HepG2 (cell line): ENCODE measurements at regions not wholly inside any gene's neighbourhood (a gene's known extent, or its start where the extent isn't known, plus 50 kb on each side); places are given as distances from the start of the nearest gene placed in this dataset.
A peak's percentile ranks its signal among the peaks of the same experiment; 100 is the strongest.

ENCODE experiments used
- FLYWCH1 ChIP-seq: sonication (generic); formaldehyde crosslinking; IDR thresholded peaks from 2 replicates; pipeline ENCODE4 v1.8.1; 2023; ENCODE audit warnings: mild to moderate bottlenecking, missing genetic modification reagents
- HHEX ChIP-seq: IDR thresholded peaks from 2 replicates; pipeline ENCODE4 v1.6.1; 2016; ENCODE audit warnings: control low read depth
- HNF4A ChIP-seq: sonication (generic); formaldehyde crosslinking; IDR thresholded peaks from 2 replicates; pipeline ENCODE4 v1.4.0; 2020; ENCODE audit warnings: missing genetic modification reagents
- HOXA5 ChIP-seq: sonication (generic); formaldehyde crosslinking; IDR thresholded peaks from 2 replicates; pipeline ENCODE4 v1.4.0; 2020; ENCODE audit warnings: missing genetic modification reagents
- NFYC ChIP-seq: IDR thresholded peaks from 2 replicates; pipeline ENCODE4 v1.6.1; 2016; ENCODE audit warnings: missing genetic modification reagents, missing compliant biosample characterization
- PCBP2 ChIP-seq: fragments of 200-400 bp; formaldehyde crosslinking; optimal IDR thresholded peaks from 2 replicates; pipeline ENCODE3; 2018; ENCODE audit warnings: low read length, low read depth; ENCODE audit not compliant: poor library complexity, severe bottlenecking
- PHB2 ChIP-seq: fragments of 450-650 bp; IDR thresholded peaks from 2 replicates; pipeline ENCODE4 v1.6.1; 2018; ENCODE audit not compliant: partially characterized antibody
- RARA ChIP-seq: IDR thresholded peaks from 2 replicates; pipeline ENCODE4 v1.6.1; 2016; ENCODE audit warnings: missing genetic modification reagents, missing compliant biosample characterization
- RELA ChIP-seq: sonication (generic); formaldehyde crosslinking; IDR thresholded peaks from 2 replicates; pipeline ENCODE4 v1.4.0; 2020; ENCODE audit warnings: missing genetic modification reagents
- ZNF331 ChIP-seq: sonication (generic); formaldehyde crosslinking; IDR thresholded peaks from 2 replicates; pipeline ENCODE4 v1.4.0; 2020; ENCODE audit warnings: missing genetic modification reagents
- ZNF549 ChIP-seq: sonication (generic); formaldehyde crosslinking; IDR thresholded peaks from 2 replicates; pipeline ENCODE4 v1.5.0; 2020; ENCODE audit warnings: missing genetic modification reagents
- ZNF550 ChIP-seq: sonication (generic); formaldehyde crosslinking; IDR thresholded peaks from 2 replicates; pipeline ENCODE4 v1.4.0; 2020; ENCODE audit warnings: mild to moderate bottlenecking, missing genetic modification reagents, borderline replicate concordance
- TF ChIP-seq, protein P1 (sequence below): sonication (generic); formaldehyde crosslinking; IDR thresholded peaks from 2 replicates; pipeline ENCODE4 v1.5.0; 2020; ENCODE audit warnings: mild to moderate bottlenecking, low read depth, missing genetic modification reagents, borderline replicate concordance
- TF ChIP-seq, protein P2 (sequence below): sonication (generic); formaldehyde crosslinking; IDR thresholded peaks from 2 replicates; pipeline ENCODE4 v1.9.0; 2021; ENCODE audit warnings: missing genetic modification reagents, mild to moderate bottlenecking, borderline replicate concordance
- TF ChIP-seq, protein P3 (sequence below): sonication (generic); formaldehyde crosslinking; conservative IDR thresholded peaks from 2 replicates; pipeline ENCODE4 v1.4.0; 2020; ENCODE audit warnings: mild to moderate bottlenecking, missing genetic modification reagents, moderate library complexity
- TF ChIP-seq, protein P4 (sequence below): sonication (generic); formaldehyde crosslinking; IDR thresholded peaks from 2 replicates; pipeline ENCODE4 v1.9.0; 2021; ENCODE audit warnings: missing genetic modification reagents, borderline replicate concordance
- TF ChIP-seq, protein P5 (sequence below): sonication (generic); formaldehyde crosslinking; IDR thresholded peaks from 2 replicates; pipeline ENCODE4 v1.5.0; 2020; ENCODE audit warnings: mild to moderate bottlenecking, missing genetic modification reagents

DNA sequence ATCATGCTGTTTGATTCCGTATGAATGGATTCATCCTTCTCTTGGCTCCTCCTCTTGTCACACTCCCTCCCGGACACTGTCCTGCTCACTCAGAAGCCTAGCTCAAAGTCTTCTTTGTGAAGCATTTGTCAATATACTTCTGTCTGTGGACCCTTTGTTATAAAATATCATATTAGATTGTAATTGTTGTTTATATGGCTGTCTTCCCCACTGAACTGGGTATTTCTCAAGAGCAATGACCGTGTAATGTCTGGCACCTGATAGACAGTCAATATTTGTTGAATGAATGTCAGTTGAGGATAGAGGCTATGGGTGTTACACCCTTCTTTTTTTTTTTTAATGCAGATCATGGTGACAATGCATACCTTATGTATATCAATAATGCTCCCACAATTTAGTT is 335.3 kb downstream of the SOX4 start (continued):
- TF ChIP-seq, protein P1, sequence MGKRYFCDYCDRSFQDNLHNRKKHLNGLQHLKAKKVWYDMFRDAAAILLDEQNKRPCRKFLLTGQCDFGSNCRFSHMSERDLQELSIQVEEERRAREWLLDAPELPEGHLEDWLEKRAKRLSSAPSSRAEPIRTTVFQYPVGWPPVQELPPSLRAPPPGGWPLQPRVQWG: no peak
- TF ChIP-seq HNF4A (CRISPR knock-in tag) (0 out of 2 replicates have a peak, but pooled peaks have one; percentile 26), PCBP2 (no peak), ZNF549 (CRISPR knock-in tag) (no peak), RELA (CRISPR knock-in tag) (no peak), FLYWCH1 (CRISPR knock-in tag) (no peak), HOXA5 (no peak), HHEX (CRISPR knock-in tag) (no peak), ZNF331 (CRISPR knock-in tag) (no peak), PHB2 (no peak), NFYC (CRISPR knock-in tag) (no peak), ZNF550 (CRISPR knock-in tag) (no peak), RARA (CRISPR knock-in tag) (no peak)
- TF ChIP-seq, protein P2, sequence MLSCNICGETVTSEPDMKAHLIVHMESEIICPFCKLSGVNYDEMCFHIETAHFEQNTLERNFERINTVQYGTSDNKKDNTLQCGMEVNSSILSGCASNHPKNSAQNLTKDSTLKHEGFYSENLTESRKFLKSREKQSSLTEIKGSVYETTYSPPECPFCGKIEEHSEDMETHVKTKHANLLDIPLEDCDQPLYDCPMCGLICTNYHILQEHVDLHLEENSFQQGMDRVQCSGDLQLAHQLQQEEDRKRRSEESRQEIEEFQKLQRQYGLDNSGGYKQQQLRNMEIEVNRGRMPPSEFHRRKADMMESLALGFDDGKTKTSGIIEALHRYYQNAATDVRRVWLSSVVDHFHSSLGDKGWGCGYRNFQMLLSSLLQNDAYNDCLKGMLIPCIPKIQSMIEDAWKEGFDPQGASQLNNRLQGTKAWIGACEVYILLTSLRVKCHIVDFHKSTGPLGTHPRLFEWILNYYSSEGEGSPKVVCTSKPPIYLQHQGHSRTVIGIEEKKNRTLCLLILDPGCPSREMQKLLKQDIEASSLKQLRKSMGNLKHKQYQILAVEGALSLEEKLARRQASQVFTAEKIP: no peak
- TF ChIP-seq, protein P3, sequence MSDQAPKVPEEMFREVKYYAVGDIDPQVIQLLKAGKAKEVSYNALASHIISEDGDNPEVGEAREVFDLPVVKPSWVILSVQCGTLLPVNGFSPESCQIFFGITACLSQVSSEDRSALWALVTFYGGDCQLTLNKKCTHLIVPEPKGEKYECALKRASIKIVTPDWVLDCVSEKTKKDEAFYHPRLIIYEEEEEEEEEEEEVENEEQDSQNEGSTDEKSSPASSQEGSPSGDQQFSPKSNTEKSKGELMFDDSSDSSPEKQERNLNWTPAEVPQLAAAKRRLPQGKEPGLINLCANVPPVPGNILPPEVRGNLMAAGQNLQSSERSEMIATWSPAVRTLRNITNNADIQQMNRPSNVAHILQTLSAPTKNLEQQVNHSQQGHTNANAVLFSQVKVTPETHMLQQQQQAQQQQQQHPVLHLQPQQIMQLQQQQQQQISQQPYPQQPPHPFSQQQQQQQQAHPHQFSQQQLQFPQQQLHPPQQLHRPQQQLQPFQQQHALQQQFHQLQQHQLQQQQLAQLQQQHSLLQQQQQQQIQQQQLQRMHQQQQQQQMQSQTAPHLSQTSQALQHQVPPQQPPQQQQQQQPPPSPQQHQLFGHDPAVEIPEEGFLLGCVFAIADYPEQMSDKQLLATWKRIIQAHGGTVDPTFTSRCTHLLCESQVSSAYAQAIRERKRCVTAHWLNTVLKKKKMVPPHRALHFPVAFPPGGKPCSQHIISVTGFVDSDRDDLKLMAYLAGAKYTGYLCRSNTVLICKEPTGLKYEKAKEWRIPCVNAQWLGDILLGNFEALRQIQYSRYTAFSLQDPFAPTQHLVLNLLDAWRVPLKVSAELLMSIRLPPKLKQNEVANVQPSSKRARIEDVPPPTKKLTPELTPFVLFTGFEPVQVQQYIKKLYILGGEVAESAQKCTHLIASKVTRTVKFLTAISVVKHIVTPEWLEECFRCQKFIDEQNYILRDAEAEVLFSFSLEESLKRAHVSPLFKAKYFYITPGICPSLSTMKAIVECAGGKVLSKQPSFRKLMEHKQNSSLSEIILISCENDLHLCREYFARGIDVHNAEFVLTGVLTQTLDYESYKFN (CRISPR knock-in tag): no peak
- TF ChIP-seq, protein P4, sequence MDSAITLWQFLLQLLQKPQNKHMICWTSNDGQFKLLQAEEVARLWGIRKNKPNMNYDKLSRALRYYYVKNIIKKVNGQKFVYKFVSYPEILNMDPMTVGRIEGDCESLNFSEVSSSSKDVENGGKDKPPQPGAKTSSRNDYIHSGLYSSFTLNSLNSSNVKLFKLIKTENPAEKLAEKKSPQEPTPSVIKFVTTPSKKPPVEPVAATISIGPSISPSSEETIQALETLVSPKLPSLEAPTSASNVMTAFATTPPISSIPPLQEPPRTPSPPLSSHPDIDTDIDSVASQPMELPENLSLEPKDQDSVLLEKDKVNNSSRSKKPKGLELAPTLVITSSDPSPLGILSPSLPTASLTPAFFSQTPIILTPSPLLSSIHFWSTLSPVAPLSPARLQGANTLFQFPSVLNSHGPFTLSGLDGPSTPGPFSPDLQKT: no peak
- TF ChIP-seq, protein P5, sequence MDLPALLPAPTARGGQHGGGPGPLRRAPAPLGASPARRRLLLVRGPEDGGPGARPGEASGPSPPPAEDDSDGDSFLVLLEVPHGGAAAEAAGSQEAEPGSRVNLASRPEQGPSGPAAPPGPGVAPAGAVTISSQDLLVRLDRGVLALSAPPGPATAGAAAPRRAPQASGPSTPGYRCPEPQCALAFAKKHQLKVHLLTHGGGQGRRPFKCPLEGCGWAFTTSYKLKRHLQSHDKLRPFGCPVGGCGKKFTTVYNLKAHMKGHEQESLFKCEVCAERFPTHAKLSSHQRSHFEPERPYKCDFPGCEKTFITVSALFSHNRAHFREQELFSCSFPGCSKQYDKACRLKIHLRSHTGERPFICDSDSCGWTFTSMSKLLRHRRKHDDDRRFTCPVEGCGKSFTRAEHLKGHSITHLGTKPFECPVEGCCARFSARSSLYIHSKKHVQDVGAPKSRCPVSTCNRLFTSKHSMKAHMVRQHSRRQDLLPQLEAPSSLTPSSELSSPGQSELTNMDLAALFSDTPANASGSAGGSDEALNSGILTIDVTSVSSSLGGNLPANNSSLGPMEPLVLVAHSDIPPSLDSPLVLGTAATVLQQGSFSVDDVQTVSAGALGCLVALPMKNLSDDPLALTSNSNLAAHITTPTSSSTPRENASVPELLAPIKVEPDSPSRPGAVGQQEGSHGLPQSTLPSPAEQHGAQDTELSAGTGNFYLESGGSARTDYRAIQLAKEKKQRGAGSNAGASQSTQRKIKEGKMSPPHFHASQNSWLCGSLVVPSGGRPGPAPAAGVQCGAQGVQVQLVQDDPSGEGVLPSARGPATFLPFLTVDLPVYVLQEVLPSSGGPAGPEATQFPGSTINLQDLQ (CRISPR knock-in tag): no peak
